GM21723 (cell line): ENCODE measurements at regions not wholly inside any gene's neighbourhood (a gene's known extent, or its start where the extent isn't known, plus 50 kb on each side); places are given as distances from the start of the nearest gene placed in this dataset.

Experiments used
- ATAC-seq: cut with Tn5 transposase; IDR thresholded peaks from one replicate; pipeline ENCODE4 v1.9.1; 2021; ENCODE audit warnings: mild to moderate bottlenecking, moderate library complexity; ENCODE audit not compliant: unreplicated experiment

DNA sequence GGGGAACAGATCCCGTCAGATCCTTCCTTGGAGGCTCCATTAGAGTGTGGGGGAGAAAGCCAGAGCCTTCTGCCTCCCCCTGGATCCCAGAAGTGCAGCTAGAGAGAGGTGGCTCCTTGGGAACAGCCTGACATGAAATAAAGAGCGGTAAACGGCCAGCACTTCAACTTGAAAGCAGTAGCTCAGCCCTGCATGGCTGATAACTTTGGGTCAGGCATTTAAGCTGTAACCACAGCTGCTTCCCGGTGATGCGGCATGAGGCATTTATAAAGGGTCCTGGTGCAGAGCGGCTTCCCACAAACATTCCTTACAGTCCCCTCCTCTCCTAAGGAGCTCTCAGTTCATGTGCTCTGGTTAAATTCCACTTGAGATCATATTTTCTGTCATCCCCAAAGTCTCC is 960.3 kb downstream of the VRK1 start:
- no peak for ATAC-seq

DNA sequence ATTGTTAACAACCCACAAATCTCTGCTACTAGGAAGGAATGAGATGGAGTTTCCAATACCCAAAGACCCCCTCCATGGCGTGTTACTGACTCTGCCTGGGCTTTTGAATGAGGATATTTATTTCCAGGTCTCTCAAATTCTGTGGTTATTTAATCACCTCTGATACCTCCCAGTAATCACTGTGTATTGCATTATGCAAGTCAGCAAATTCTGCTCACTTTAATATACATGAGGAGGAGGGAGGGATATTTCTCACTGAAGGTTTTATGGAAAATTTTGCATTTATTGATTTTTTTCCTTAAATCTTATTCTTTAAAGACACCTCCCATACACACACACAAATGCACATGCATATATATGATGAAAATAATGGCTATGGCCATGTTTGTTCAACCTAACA is 962.9 kb downstream of the VRK1 start:
- no peak for ATAC-seq

DNA sequence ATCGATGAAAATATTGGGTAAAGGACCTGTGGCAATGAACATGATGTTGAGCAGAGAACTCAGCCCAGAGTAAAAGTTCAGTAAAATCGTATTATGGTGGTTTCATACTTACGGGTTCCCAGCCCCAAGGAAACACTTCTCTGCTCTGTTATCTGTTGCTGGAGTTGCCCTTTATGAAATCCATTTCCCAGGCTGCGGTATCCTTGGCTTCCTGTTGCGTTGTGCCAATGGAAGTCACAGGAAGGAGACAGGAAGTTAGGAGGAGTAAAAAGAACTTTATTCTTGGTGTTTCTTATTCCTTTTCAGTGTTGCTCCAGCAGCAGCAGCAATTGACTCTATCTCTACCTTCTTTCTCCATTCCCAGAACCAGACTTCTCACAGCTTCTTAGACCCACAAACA is 965.2 kb downstream of the VRK1 start:
- no peak for ATAC-seq

DNA sequence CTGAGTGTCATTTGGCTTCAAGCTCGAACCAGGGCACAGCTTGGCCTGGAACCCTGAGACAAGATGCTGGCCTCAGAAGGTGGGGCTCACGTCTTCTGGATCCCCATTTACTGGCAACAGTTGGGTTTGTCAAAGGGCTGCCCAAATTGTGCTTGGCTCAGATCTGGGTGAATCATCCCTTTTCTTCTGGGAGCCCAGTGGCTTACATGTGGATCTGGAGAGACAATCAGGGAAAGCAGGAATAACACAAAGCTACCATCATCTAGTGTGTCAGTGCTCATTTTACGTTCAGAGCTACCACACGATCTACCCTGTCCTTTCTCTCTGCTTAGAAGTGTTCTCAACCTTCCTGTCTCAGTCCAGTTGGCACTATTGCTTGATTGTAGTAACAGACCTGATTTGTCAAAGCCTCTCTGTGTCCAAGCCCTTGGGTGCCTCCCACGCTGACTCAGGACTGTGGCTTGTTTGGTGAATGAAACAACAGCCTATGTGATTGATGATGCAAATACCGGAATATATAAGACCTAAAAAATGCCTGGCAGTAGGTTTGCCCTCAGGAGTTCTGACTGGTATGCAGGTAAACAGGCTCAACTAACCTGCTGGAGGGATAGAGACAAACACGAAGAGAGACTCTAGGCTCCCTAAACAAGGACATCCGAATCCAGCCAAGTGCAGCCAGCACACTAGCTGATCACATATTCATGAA is 974.3 kb downstream of the VRK1 start:
- no peak for ATAC-seq

DNA sequence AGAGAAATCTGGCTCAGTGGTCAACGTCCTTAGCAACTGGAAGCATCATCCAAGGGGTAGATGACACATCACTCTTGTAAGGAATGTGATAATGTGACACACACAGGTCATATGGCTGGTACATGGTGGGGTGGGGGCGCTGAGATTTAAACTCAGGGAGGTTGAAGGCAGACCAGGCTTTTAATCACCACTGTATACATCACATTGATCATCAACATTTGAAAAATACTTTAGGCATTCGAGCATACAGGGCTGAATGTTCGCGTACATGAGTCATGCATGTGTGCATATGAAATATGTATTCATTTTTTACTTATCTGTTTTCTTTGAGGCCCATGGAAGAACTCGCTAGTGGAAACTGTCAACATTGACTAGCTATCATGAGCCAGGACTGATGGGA is 976.4 kb downstream of the VRK1 start:
- no peak for ATAC-seq

DNA sequence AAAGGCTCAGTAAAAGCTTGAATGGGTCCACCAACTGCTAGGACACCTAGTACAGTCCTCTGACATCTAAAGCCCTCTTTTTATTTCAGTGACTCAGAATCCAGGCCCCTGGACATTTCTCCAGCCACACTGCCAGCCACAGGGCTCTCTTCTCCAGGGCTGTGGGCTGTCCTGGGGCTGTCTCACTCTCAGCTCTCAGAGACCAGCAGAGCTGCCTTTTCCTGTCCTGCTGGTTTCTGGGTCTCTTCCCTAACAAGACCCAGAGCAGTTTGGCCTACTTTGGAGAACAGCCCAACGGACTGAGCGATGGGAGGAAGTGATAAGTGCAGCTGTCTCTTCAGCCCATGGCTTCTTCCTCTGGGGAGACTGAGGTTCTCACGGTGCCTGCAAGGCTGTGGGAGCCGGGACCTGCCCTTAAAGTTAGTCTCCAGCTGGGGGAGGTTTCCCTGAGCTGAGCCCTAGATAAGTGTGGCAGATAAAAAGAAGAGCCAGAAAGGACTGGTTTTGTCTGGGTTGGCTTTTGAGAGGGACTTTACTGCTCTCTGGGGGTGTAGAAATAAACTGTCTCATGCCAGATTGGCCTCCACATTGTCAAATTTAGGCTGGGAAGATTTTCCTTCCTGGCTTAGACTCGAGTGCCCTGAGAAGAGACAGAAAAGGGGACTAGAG is 979.8 kb downstream of the VRK1 start:
- no peak for ATAC-seq

DNA sequence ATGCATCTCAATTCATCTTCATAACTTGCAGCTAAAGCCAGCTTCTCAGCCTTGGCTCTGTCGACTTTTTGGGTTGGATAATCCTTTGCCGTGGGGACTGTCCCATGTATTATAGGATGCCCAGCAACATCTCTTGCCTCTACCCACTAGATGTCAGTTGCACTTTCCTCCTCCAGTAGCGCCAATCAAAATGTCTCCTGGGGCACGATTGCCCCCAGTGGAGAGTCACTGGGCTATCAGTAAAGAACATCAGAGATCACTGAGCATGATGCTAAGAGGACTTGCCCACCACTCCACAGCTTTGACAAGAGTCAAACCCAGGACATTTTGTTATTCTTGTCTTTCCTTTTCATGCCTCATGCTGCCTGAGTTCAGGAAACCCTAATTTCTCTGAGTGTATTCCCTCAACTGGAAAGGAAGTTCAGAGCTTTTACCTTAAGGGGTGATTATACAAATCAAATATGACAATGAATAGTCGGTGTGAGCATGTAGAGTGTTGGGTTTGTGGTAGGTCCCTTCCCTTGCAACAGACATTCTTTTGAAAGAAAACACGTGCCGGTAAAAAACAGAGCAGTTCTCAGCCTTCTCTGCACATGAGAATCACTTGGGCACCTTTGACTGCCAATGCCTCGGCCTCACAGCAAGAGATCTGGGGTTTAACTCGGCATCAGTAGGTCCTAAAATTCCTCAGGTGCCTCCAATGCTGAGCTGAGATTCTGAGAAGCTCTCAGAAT is 980.6 kb downstream of the VRK1 start:
- no peak for ATAC-seq

DNA sequence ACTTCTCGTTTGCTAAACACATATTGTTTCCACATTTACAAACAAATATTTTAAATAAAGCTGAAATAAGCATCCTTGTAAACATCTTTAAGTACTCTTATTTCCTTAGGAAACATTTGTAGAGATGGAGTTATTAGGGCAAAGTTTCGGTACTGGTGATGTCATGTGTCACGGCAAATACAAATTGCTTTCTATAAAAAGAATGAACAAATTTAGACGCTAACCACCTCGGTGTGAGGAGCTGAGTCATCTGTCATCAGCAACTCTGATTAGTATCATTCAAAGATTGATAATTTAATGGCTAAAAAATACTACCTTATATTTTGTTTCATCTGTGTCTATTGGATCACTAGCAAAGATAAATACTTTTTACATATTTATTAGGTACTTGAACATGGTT is 982.0 kb downstream of the VRK1 start:
- ATAC-seq = no peak

DNA sequence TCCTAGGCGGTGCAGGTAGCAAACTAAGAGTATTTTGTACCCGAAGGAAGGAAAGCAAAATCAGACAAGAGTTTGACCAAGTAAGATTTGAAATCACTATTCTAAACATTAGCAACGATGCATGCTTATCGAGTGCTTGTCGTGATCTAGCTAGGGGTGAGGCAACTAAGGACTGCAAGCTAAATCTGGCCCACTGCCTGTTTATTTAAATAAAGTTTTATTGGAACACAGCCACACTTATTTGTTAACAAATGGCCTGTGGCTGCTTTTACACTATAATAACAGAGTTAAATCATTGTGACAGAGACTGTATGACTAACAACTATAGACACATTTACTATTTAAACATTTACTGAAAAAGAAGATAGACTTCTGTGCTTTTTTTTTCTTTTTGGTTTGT is 983.6 kb downstream of the VRK1 start:
- ATAC-seq = no peak

DNA sequence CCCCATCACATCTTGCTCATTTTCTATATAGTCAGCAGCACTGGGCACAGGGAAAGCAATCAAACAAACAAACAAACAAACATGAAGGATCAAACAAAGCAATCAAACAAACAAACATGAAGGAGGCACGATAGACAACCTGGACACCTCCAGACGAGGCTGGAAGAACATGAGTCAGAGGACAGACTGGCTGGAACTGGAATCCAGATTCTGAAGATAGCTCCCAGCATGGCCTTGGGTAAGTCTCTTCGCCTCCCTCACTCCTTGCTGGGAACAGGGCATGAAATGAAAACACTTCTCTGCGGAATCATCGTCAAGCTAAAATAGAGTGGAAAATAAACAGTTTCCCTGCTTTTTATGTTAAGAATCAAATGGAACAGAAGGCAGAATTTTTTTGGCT is 984.8 kb downstream of the VRK1 start:
- ATAC-seq = no peak

DNA sequence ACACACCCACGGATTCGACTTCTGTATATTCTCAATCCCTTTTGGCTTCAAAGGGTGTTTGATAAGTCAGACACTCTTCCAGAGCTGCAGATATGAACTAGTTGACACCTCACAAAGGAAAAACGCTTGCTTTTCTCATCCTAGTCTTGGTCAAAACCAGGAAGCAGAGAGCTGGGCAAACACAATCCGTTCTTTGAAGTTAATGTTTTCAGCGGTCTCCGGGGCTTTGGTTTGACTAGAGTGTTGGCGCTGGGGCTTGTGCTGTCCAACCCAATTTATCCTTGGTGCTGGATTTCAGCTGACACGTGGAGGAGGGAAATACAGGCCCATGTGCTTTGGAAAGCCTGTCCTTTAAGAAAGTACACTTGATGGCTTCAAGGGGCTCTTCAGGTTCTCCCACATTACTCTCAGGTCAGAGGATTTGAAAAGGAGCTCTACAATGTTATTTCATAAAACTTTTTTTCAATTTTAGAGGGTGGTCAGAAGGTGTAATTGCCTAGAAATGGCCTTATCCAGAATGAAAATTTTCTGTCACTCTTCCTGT is 985.8 kb downstream of the VRK1 start:
- ATAC-seq = no peak

DNA sequence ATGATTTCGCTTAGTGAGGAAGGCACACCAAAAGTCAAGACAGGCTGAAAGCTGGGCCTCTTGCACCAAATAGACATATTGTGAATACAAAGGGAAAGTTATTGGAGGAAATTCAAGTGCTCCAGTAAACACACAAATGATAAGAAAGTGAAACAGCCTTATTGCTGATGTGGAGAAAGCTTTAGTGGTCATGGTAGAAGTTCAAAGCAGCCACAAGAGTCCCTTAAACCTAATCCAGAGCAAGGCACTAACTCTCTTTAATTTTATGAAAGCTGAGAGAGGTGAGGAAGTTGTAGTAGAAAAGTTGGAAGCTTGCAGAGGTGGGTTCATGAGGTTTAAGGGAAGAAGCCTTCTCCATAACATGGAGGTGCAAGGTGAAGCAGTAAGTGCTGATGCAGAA is 988.3 kb downstream of the VRK1 start:
- no peak for ATAC-seq

DNA sequence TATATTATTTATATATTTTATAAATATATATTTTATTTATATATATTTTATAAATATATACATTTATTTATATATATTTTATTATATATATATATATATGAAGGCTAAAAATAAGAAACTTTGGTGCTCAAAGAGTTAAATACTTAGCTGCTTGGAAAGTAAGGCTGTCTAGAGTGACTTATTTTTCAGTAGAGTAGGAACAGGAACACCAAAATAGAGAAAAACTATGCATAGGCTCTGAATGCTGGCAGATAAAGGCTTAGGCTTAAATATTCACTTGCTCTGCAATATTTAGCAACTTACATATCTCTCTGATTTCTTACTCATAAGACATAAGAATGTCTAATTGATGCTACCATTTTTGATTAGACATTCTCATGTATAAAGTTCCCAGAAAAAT is 991.2 kb downstream of the VRK1 start:
- no peak for ATAC-seq

DNA sequence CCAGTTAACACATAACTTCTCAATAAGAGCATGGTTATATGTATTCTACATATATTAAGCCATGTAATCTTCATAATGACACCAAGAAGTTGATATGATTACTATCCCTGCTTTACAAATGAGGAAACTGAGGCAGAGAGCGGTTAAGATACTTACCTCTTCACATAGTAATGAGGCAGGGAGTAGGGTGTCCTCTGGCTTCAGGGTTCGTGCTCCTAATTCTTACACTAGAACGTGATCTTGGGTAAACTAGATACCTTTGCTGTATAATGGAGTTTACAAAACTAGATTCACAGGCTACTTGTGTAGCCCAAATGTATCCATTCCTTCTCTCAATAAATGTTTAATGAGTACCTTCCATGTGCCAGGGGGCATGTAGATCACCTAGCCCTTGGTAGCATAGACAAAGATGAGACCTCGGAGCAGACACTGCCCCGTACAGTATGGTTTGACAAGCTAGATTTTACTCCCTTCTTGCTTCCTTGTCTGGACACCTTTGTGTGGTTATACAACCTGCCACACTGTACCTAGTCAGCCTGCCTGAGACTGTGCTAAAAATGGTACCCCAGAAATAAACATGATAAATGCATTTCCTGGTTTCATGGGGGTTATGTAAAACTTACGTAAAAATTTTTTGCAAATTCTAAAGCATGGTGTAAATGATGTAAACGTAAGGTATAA is 991.8 kb downstream of the VRK1 start:
- no peak for ATAC-seq

DNA sequence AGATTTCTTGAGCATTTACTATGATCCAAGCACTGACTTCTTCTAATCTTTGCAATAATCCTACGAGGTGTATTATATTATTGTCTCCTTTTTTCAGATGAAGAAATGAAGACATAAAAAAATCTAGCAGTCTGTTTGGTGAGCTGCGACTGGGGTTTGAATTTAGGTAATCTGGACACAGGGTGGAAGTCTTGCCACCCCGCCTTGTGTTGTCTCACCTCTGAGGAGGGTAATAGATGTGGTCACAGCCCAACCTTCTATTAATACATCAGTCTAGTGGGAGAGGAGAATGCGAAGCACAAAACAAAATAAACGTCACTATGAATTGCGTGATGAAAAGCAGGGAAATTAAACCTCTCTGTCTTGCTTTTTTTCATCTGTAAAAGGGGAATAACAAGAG is 993.9 kb downstream of the VRK1 start:
- ATAC-seq = no peak

DNA sequence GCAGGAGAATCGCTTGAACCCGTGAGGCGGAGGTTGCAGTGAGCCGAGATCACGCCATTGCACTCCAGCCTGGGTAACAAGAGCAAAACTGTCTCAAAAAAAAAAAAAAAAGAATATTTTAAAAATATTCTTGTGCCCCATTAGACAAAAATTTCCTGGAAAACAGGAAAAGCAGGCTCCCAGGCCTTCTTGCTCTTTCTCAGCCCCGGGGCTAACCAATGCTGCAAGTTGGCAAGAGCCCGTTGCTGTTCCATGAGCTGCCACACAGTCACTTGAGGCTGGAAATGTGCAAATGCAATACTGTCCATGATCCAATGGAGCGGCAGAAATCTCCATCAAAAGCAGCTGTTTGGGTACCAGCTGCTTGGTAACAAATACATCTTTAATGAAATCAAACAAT is 994.7 kb downstream of the VRK1 start:
- no peak for ATAC-seq

DNA sequence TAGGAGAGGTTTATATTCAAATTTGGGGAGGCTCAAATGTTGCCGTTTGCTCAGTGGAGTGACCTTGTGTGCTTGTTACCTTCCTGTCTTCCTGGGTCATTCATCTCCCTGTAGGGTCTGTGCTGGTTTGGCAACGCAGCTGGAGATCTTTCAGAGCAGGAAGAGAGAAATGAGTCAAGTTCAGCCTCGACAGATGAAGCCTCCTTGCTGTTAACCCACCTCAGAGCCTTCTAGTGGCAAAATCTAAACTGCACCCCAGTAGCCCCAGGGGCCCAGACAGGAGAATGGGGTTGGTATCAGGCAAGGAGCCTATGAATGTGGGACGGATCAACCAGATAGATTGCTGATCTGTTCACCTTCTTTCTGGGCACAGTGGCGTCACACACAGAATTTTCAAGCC is 999.3 kb downstream of the VRK1 start:
- no peak for ATAC-seq

DNA sequence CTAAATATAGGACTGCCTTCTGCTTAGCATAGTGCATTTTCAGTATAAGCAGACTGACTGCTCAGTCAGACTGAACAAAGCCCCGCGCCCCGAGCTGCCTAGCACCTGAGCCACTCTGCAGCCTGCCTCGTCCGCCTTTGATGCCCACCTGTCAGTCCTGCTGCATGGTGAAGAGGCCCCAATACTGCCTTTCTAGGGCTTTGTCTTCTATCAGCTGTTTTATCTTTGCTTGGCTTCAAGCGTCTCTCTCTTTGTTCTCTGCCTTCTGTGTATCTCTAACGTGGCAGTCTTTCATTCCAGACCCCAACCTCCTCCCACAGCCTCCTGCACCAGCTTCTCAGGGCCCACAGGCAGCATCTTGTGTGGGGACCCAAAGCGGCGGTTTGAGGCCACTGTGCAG is 1001.0 kb downstream of the VRK1 start:
- no peak for ATAC-seq

DNA sequence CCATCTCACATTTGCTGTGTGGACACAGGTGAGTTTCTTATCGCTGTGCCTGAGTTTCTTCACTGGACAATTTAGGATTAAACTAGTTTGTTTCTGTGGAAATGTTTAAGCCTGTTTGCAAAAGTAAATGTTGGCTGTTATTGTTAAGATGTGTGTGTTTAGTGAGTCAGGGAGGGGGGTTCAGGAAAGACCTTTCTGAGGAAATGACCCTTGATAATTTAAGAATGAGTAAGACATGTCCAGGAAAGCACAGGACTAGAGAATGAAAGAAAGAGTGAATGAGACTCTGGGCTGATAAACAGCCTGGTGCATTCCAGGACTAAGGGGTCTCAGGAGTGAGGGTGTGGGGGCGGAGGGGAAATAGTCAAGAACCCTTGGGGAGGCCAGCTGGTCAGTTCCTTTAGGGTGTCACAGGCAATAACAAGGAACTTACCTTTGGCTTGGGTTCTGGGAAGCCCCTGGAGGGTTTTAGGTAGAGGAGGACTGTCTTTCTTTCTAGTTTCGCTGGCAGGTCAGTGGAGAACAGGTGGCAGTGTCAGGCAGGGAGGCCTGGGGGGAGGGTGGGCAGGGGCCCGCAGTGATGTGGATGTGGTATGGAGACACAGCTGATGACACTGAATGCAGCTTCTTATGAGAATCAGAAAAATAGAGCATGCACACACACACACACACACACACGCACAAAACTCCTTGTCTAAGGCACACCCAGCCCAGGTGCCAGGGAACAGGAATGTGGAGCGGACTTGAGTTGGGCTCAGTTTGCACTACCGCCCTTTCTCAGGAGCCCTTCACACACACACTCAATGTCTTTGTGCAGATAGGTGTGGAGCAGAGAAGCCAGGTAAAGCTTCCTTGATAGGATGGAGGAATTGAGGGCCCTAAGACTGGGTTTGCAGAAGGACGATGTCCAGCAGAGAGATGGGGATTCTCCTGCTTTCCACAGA is 1005.5 kb downstream of the VRK1 start:
- no peak for ATAC-seq

DNA sequence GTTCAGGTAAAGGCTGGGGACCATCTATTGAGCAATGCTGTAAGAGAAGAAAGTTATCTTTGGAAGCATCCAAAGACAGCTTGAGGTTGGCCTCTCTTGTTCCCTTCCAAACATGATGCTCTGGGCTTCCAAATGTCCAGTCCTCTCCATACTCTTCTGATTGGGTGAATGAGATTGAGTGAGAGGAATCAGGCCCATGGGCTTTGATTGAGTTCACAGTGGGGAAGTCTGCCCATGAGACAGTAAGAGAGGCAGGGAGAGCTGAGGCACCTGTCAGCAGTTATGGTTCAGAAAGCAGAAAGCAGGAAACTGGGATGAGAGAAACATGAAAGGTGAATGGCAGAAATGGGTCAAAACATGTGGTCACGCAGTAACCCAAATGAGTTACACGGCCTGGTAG is 1006.9 kb downstream of the VRK1 start:
- no peak for ATAC-seq
